CD14-positive monocyte (primary cell): ENCODE measurements at regions not wholly inside any gene's neighbourhood (a gene's known extent, or its start where the extent isn't known, plus 50 kb on each side); places are given as distances from the start of the nearest gene placed in this dataset.

ENCODE experiments used
- DNase-seq, 3 donors: peaks; one replicate each; pipeline ENCODE4 v3.0.0-alpha.2; 2011 to 2022
- H2AFZ ChIP-seq: 2 replicates; pipeline ENCODE4 v1.6.0; 2012; ENCODE audit warnings: mild to moderate bottlenecking, low read depth, low read length, inconsistent platforms; ENCODE audit not compliant: insufficient read depth, poor library complexity, severe bottlenecking
- H3K27ac ChIP-seq, 2 donors: 1 replicate in 1 of 2; 2 replicates in 1 of 2; pipeline ENCODE4 v1.5.1; 2012 to 2013; ENCODE audit warnings: low read length in 2 of 2, control low read depth in 1 of 2, inconsistent platforms in 1 of 2, low read depth in 1 of 2, mild to moderate bottlenecking in 1 of 2
- H3K27me3 ChIP-seq, 2 donors: one replicate each; pipeline versions ENCODE4 v1.6.0 to v1.6.1; 2011 to 2013; ENCODE audit warnings: low read length in 2 of 2; ENCODE audit not compliant: control insufficient read depth in 2 of 2, insufficient read depth in 2 of 2
- H3K36me3 ChIP-seq, 2 donors: replicated peaks in 1 of 2; 1 replicate in 1 of 2; 2 replicates in 1 of 2; pipeline versions ENCODE4 v1.5.1 to v1.6.1; 2012 to 2013; ENCODE audit warnings: low read length in 2 of 2, control low read depth in 1 of 2, inconsistent platforms in 1 of 2, mild to moderate bottlenecking in 1 of 2; ENCODE audit not compliant: insufficient read depth in 2 of 2, control insufficient read depth in 1 of 2
- H3K4me1 ChIP-seq, 2 donors: 1 replicate in 1 of 2; 2 replicates in 1 of 2; pipeline versions ENCODE4 v1.5.1 to v1.6.1; 2012 to 2013; ENCODE audit warnings: low read length in 2 of 2, control low read depth in 1 of 2, inconsistent platforms in 1 of 2, mild to moderate bottlenecking in 1 of 2, moderate library complexity in 1 of 2; ENCODE audit not compliant: insufficient read depth in 2 of 2, control insufficient read depth in 1 of 2
- H3K4me2 ChIP-seq: replicated peaks from 2 replicates; pipeline ENCODE3; 2012; ENCODE audit warnings: low read length, moderate library complexity, mild to moderate bottlenecking; ENCODE audit not compliant: poor library complexity, severe bottlenecking; ENCODE audit errors: extremely low read depth
- H3K4me3 ChIP-seq, 3 experiments: fragments of 200-600 bp in 1 of 3; sonication (generic) in 1 of 3; replicated peaks in 1 of 3; 1 replicate in 2 of 3; 2 replicates in 1 of 3; pipeline ENCODE4 v1.5.1; 2011 to 2013; ENCODE audit warnings: low read length in 3 of 3, mild to moderate bottlenecking in 3 of 3, control low read depth in 2 of 3, low read depth in 2 of 3, inconsistent platforms in 1 of 3, moderate library complexity in 1 of 3
- H3K79me2 ChIP-seq: 2 replicates; pipeline ENCODE4 v1.6.0; 2012; ENCODE audit warnings: mild to moderate bottlenecking, control low read depth, inconsistent platforms, low read length, moderate library complexity; ENCODE audit not compliant: insufficient read depth
- H3K9ac ChIP-seq: 2 replicates; pipeline ENCODE4 v1.6.0; 2017; ENCODE audit warnings: low read length, mild to moderate bottlenecking; ENCODE audit not compliant: insufficient read depth, poor library complexity, severe bottlenecking
- H3K9me3 ChIP-seq, 2 donors: replicated peaks in 1 of 2; 1 replicate in 1 of 2; 2 replicates in 1 of 2; pipeline versions ENCODE4 v1.5.1 to v1.6.1; 2012 to 2013; ENCODE audit warnings: low read length in 2 of 2, control low read depth in 1 of 2; ENCODE audit not compliant: control insufficient read depth in 1 of 2, insufficient read depth in 1 of 2
- H4K20me1 ChIP-seq: 2 replicates; pipeline ENCODE4 v1.6.0; 2012; ENCODE audit warnings: mild to moderate bottlenecking, low read length, control low read depth, moderate library complexity; ENCODE audit not compliant: insufficient read depth
- H3K27ac Mint-ChIP-seq, 7 donors: one replicate each; pipeline ENCODE4 v1.8.0; 2020; ENCODE audit warnings: mild to moderate bottlenecking in 7 of 7, mixed read lengths in 7 of 7, moderate library complexity in 6 of 7, inconsistent platforms in 2 of 7
- H3K27me3 Mint-ChIP-seq, 3 donors: one replicate each; pipeline ENCODE4 v1.8.0; 2021 to 2022; ENCODE audit warnings: low read depth in 3 of 3, mild to moderate bottlenecking in 3 of 3, mixed read lengths in 3 of 3, moderate library complexity in 3 of 3, inconsistent platforms in 1 of 3
- H3K36me3 Mint-ChIP-seq, 2 donors: one replicate each; pipeline ENCODE4 v1.8.0; 2020; ENCODE audit warnings: mixed read lengths in 2 of 2, inconsistent platforms in 1 of 2, mild to moderate bottlenecking in 1 of 2
- H3K4me1 Mint-ChIP-seq: one replicate; pipeline ENCODE4 v1.8.0; 2020; ENCODE audit warnings: mild to moderate bottlenecking, mixed read lengths
- H3K4me3 Mint-ChIP-seq, 2 donors: one replicate each; pipeline ENCODE4 v1.8.0; 2020; ENCODE audit warnings: mild to moderate bottlenecking in 2 of 2, mixed read lengths in 2 of 2, moderate library complexity in 1 of 2
- H3K9me3 Mint-ChIP-seq, 7 donors: one replicate each; pipeline ENCODE4 v1.8.0; 2020 to 2022; ENCODE audit warnings: mixed read lengths in 7 of 7, mild to moderate bottlenecking in 6 of 7, moderate library complexity in 6 of 7, inconsistent platforms in 2 of 7
- WGBS: methylation state at CpG from one replicate; pipeline ENCODE4 v1.1.5; 2013; ENCODE audit warnings: missing lambda C conversion rate; ENCODE audit not compliant: insufficient coverage; 5-methylcytosine and 5-hydroxymethylcytosine counted together
- intact Hi-C, 2 donors: fragments of 100-400 bp; cut with micrococcal nuclease; formaldehyde crosslinking; loops; one replicate each; pipeline versions ENCODE4 v1.15.0 to v1.15.1; 2023
- TF ChIP-seq, protein P1 (sequence below): fragments of 200-600 bp; IDR thresholded peaks from one replicate; pipeline ENCODE4 v1.8.0; 2022; ENCODE audit warnings: antibody characterized with exemption, mild to moderate bottlenecking

DNA sequence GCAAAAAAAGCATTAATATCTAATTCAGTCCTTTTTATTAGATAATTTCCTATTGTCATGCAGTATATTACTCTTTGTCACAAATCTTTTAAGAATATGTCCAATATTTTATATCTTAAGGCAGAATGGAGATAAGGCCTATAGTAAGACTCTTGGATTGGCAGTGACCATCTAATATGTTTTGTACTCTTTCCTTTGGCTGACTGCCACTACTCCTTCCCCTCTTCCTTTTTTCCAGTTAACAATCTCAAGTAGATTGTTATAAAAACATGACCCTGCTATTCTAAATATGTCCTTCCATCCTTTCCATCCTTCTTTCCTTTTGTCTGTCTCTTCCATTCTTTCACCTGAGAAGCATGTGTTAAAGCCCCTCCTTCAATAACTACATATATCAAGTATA lies 92.8 kb upstream of the TMEM168 start:
- Histone ChIP-seq H3K36me3 (no peaks in the 10 kb centered on the region), H3K79me2 (peaks cover 11% of the 10 kb centered on the region), H3K4me3 (no peak overlapping the region), H3K4me1 (peaks cover 27 to 50% of the 10 kb centered on the region in 2 donors), H2AFZ (no peak overlapping the region), H4K20me1 (no peaks in the 10 kb centered on the region), H3K27ac (peak overlapping the region in 1 of 2 donors; percentile 52), H3K9me3 (peaks cover 3 to 13% of the 10 kb centered on the region in 2 donors), H3K4me2 (peak overlapping the region; percentile 34), H3K9ac (no peak overlapping the region), H3K27me3 (no peaks in the 10 kb centered on the region)
- H3K27ac Mint-ChIP-seq, result peak overlapping the region in 4 of 7 donors; percentile 1 to 62 (median 14)
- TF ChIP-seq, protein P1, sequence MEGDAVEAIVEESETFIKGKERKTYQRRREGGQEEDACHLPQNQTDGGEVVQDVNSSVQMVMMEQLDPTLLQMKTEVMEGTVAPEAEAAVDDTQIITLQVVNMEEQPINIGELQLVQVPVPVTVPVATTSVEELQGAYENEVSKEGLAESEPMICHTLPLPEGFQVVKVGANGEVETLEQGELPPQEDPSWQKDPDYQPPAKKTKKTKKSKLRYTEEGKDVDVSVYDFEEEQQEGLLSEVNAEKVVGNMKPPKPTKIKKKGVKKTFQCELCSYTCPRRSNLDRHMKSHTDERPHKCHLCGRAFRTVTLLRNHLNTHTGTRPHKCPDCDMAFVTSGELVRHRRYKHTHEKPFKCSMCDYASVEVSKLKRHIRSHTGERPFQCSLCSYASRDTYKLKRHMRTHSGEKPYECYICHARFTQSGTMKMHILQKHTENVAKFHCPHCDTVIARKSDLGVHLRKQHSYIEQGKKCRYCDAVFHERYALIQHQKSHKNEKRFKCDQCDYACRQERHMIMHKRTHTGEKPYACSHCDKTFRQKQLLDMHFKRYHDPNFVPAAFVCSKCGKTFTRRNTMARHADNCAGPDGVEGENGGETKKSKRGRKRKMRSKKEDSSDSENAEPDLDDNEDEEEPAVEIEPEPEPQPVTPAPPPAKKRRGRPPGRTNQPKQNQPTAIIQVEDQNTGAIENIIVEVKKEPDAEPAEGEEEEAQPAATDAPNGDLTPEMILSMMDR, result no peak
- H3K4me3 Mint-ChIP-seq, result no peak overlapping the region
- no peaks in the 10 kb centered on the region for H3K27me3 Mint-ChIP-seq
- peaks cover 11 to 25% of the 10 kb centered on the region in 2 donors for H3K36me3 Mint-ChIP-seq
- DNase-seq, result no peak
- intact Hi-C loops, result no loop called here
- H3K4me1 Mint-ChIP-seq, result peaks cover 41% of the 10 kb centered on the region
- peaks cover 6 to 20% (median 16%) of the 10 kb centered on the region in 7 donors for H3K9me3 Mint-ChIP-seq

DNA sequence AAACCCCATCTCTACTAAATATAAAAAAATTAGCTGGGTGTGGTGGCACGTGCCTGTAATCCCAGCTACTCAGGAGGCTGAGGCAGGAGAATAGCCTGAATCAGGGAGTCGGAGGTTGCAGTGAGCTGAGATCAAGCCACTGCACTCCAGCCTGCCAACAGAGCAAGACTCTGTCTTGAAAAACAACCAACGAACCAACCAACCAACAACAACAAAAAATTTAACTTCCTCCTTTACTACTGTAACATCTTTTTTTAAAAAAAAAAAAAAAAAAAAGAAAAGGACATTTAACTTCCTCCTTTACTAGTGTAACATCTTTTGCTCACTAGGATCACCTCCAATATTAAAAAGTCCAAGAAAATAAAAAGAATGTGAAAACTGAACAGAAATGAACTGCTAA lies 92.3 kb upstream of the TMEM168 start:
- Histone ChIP-seq H3K36me3 (peaks cover 0 to 1% of the 10 kb centered on the region in 2 donors), H3K4me3 (peak overlapping the region in 1 of 3 experiments; percentile 4), H3K9me3 (peaks cover 5 to 13% of the 10 kb centered on the region in 2 donors), H3K79me2 (peaks cover 11% of the 10 kb centered on the region), H3K4me1 (peaks cover 32 to 50% of the 10 kb centered on the region in 2 donors), H2AFZ (no peak overlapping the region), H3K4me2 (peak overlapping the region; percentile 34), H3K27me3 (no peaks in the 10 kb centered on the region), H3K9ac (no peak overlapping the region), H3K27ac (peak overlapping the region; percentile 60 to 63), H4K20me1 (no peaks in the 10 kb centered on the region)
- DNase-seq, result peak; percentile 11 to 28 (median 25)
- Mint-ChIP-seq H3K4me3 (peak overlapping the region in 1 of 2 donors; percentile 61), H3K9me3 (peaks cover 6 to 21% (median 16%) of the 10 kb centered on the region in 7 donors), H3K27ac (peak overlapping the region; percentile 77 to 94 (median 86)), H3K27me3 (no peaks in the 10 kb centered on the region), H3K4me1 (peaks cover 41% of the 10 kb centered on the region), H3K36me3 (peaks cover 14 to 26% of the 10 kb centered on the region in 2 donors)
- intact Hi-C loops, result no loop called here
- no CpG with 5 or more reads among the region's 3 CpGs for WGBS
- TF ChIP-seq, protein P1, result no peak
